OCI-LY7 (cell line): ENCODE measurements at regions not wholly inside any gene's neighbourhood (a gene's known extent, or its start where the extent isn't known, plus 50 kb on each side); places are given as distances from the start of the nearest gene placed in this dataset.

Experiments
- BruUV-seq: library from RNA; stranded (reverse); fragments of 400-500 nt; replicated peaks from 2 replicates; lab custom pipeline; 2021; lab: Mats Ljungman, UMichigan
- CTCF ChIA-PET: fragments of 300-600 bp; sonication (Branson Sonifier 250); formaldehyde crosslinking; loops from one replicate; lab custom pipeline; 2022; ENCODE audit warnings: antibody characterized with exemption; ENCODE audit not compliant: unreplicated experiment; lab: Charles Lee
- POLR2A ChIA-PET: fragments of 300-600 bp; sonication (Branson Sonifier 250); formaldehyde crosslinking; loops from one replicate; lab custom pipeline; 2022; ENCODE audit warnings: antibody characterized with exemption; lab: Charles Lee
- DNase-seq: peaks from one replicate; pipeline ENCODE4 v3.0.0-alpha.2; 2015; ENCODE audit warnings: low spot score
- H2AFZ ChIP-seq: fragments of 200-600 bp; sonication (generic), shearing (Covaris generic); 2 replicates; pipeline ENCODE4 v1.6.1; 2014; ENCODE audit warnings: mild to moderate bottlenecking, antibody characterized with exemption, low read length, moderate library complexity
- H3K27ac ChIP-seq: fragments of 200-600 bp; sonication (generic); 2 replicates; pipeline ENCODE4 v1.5.1; 2014; ENCODE audit warnings: mixed run types, low read depth, mild to moderate bottlenecking, moderate library complexity, low read length, inconsistent platforms; ENCODE audit not compliant: poor library complexity, severe bottlenecking
- H3K36me3 ChIP-seq: fragments of 200-600 bp; sonication (generic); 2 replicates; pipeline ENCODE4 v1.6.1; 2014; ENCODE audit warnings: mild to moderate bottlenecking, antibody characterized with exemption, low read length, moderate library complexity, mixed read lengths; ENCODE audit not compliant: insufficient read depth
- H3K4me1 ChIP-seq: fragments of 200-600 bp; sonication (generic); 2 replicates; pipeline ENCODE4 v1.5.1; 2014; ENCODE audit warnings: mild to moderate bottlenecking, low read length; ENCODE audit not compliant: insufficient read depth, poor library complexity, severe bottlenecking
- H3K4me2 ChIP-seq: fragments of 200-600 bp; sonication (generic); 2 replicates; pipeline ENCODE4 v1.6.1; 2014; ENCODE audit warnings: mild to moderate bottlenecking, low read length
- H3K4me3 ChIP-seq: fragments of 200-600 bp; sonication (generic); 2 replicates; pipeline ENCODE4 v1.5.1; 2014; ENCODE audit warnings: mild to moderate bottlenecking, low read depth, low read length; ENCODE audit not compliant: poor library complexity, severe bottlenecking
- H3K79me2 ChIP-seq: fragments of 200-600 bp; sonication (generic); 2 replicates; pipeline ENCODE4 v1.6.1; 2016; ENCODE audit warnings: low read depth, mild to moderate bottlenecking, low read length, moderate library complexity, mixed read lengths; ENCODE audit not compliant: insufficient read depth
- H3K9me2 ChIP-seq: fragments of 200-600 bp; sonication (generic); 2 replicates; pipeline ENCODE4 v1.6.1; 2016; ENCODE audit warnings: mild to moderate bottlenecking, low read length, mixed read lengths; ENCODE audit not compliant: insufficient read depth
- H3K9me3 ChIP-seq: fragments of 200-600 bp; sonication (generic); 2 replicates; pipeline ENCODE4 v1.6.1; 2014; ENCODE audit warnings: mild to moderate bottlenecking, mixed run types, low read length, mixed read lengths
- H4K20me1 ChIP-seq: fragments of 200-600 bp; sonication (generic); 2 replicates; pipeline ENCODE4 v1.6.1; 2014; ENCODE audit warnings: mild to moderate bottlenecking, antibody characterized with exemption, low read length, moderate library complexity, mixed read lengths; ENCODE audit not compliant: insufficient read depth
- CTCF ChIP-seq: fragments of 200-600 bp; sonication (generic); conservative IDR thresholded peaks from 2 replicates; pipeline ENCODE4 v1.5.1; 2014; ENCODE audit warnings: mild to moderate bottlenecking, antibody characterized with exemption, low read length, moderate library complexity, mixed read lengths
- EZH2phosphoT487 ChIP-seq: fragments of 200-600 bp; sonication (generic); IDR thresholded peaks from 2 replicates; pipeline ENCODE4 v1.6.1; 2018; ENCODE audit warnings: low read depth, borderline replicate concordance, mild to moderate bottlenecking, mixed run types, antibody characterized with exemption, low read length, moderate library complexity, mixed read lengths
- intact Hi-C: fragments of 100-400 bp; cut with micrococcal nuclease; formaldehyde crosslinking; loops from one replicate; pipeline ENCODE4 v1.10.0; 2022; ENCODE audit not compliant: unreplicated experiment

- no peak overlapping the region for H3K4me2 ChIP-seq
- no TSS peak for BruUV-seq
- no peak for TF ChIP-seq EZH2phosphoT487
- TF ChIP-seq CTCF, result no peak
- no peaks in the 10 kb centered on the region for H3K36me3 ChIP-seq
- no peak overlapping the region for H3K4me3 ChIP-seq
- H3K4me1 ChIP-seq, result no peaks in the 10 kb centered on the region
- H3K9me3 ChIP-seq, result no peaks in the 10 kb centered on the region
- H3K79me2 ChIP-seq, result no peaks in the 10 kb centered on the region
- no peaks in the 10 kb centered on the region for H3K9me2 ChIP-seq
- intact Hi-C loops, result no loop called here
- POLR2A ChIA-PET, result no interaction called here
- H4K20me1 ChIP-seq, result no peaks in the 10 kb centered on the region
- CTCF ChIA-PET, result no interaction called here
- no peak overlapping the region for H3K27ac ChIP-seq
- H2AFZ ChIP-seq, result no peak overlapping the region
- DNase-seq, result no peak
These were observed 442.0 kb upstream of the ANKRD30A start for GRCh38 chr10:36683421-36683820.

GRCh38 chr10:36681751-36682632, 443.4 kb upstream of the ANKRD30A start:
- H3K9me3 ChIP-seq, result no peaks in the 10 kb centered on the region
- TF ChIP-seq CTCF (no peak), EZH2phosphoT487 (no peak)
- DNase-seq, result no peak
- H3K4me3 ChIP-seq, result no peak overlapping the region
- H3K4me1 ChIP-seq, result no peaks in the 10 kb centered on the region
- H2AFZ ChIP-seq, result no peak overlapping the region
- H3K9me2 ChIP-seq, result no peaks in the 10 kb centered on the region
- H3K27ac ChIP-seq, result no peak overlapping the region
- intact Hi-C loops, result no loop called here
- BruUV-seq, result no TSS peak
- POLR2A ChIA-PET, result no interaction called here
- H3K4me2 ChIP-seq, result no peak overlapping the region
- no peaks in the 10 kb centered on the region for H4K20me1 ChIP-seq
- no peaks in the 10 kb centered on the region for H3K36me3 ChIP-seq
- CTCF ChIA-PET, result no interaction called here
- no peaks in the 10 kb centered on the region for H3K79me2 ChIP-seq

GRCh38 chr10:36679554-36679953, 445.8 kb upstream of the ANKRD30A start:
- Histone ChIP-seq H4K20me1 (no peaks in the 10 kb centered on the region), H3K4me3 (no peak overlapping the region), H3K9me2 (no peaks in the 10 kb centered on the region), H3K27ac (no peak overlapping the region), H3K9me3 (no peaks in the 10 kb centered on the region), H3K4me2 (no peak overlapping the region), H3K36me3 (no peaks in the 10 kb centered on the region), H3K79me2 (no peaks in the 10 kb centered on the region), H3K4me1 (no peaks in the 10 kb centered on the region), H2AFZ (no peak overlapping the region)
- TF ChIP-seq EZH2phosphoT487 (no peak), CTCF (no peak)
- ChIA-PET CTCF (no interaction called here), POLR2A (no interaction called here)
- intact Hi-C loops, result no loop called here
- BruUV-seq, result no TSS peak
- DNase-seq, result no peak
